UCSD-AML1 (cell line): ENCODE measurements at regions not wholly inside any gene's neighbourhood (a gene's known extent, or its start where the extent isn't known, plus 50 kb on each side); places are given as distances from the start of the nearest gene placed in this dataset.

Experiments used
- DNase-seq: peaks from one replicate; lab custom pipeline; 2025; ENCODE audit not compliant: unreplicated experiment; lab: John Stamatoyannopoulos, UW

GRCh38 chr1:5661196-5662085 lies 330.8 kb downstream of the NPHP4 start:
- no peak for DNase-seq

- no peak for DNase-seq
Measured at GRCh38 chr1:5660141-5660935, 331.9 kb downstream of the NPHP4 start.

- no peak for DNase-seq
Measured at GRCh38 chr1:5659606-5660005, 332.6 kb downstream of the NPHP4 start.

GRCh38 chr1:5658340-5659316 lies 333.6 kb downstream of the NPHP4 start:
- DNase-seq = no peak

- no peak for DNase-seq
Measured at GRCh38 chr1:5651964-5652821, 340.0 kb downstream of the NPHP4 start.

- DNase-seq = no peak
Measured at GRCh38 chr1:5651473-5651872, 340.8 kb downstream of the NPHP4 start.

- no peak for DNase-seq
Measured at GRCh38 chr1:5651027-5651410, 341.2 kb downstream of the NPHP4 start.

- no peak for DNase-seq
Measured at GRCh38 chr1:5650283-5651026, 341.8 kb downstream of the NPHP4 start.

GRCh38 chr1:5649795-5650194 lies 342.4 kb downstream of the NPHP4 start:
- DNase-seq = no peak

GRCh38 chr1:5649166-5649551 lies 343.1 kb downstream of the NPHP4 start:
- DNase-seq = no peak

GRCh38 chr1:5648410-5649165 lies 343.6 kb downstream of the NPHP4 start:
- no peak for DNase-seq

- DNase-seq = no peak
Measured at GRCh38 chr1:5647234-5647633, 345.0 kb downstream of the NPHP4 start.

GRCh38 chr1:5646486-5647149 lies 345.6 kb downstream of the NPHP4 start:
- DNase-seq = no peak

- DNase-seq = no peak
Measured at GRCh38 chr1:5645929-5646328, 346.3 kb downstream of the NPHP4 start.

GRCh38 chr1:5645135-5645399 lies 347.2 kb downstream of the NPHP4 start:
- no peak for DNase-seq

GRCh38 chr1:5644281-5645134 lies 347.7 kb downstream of the NPHP4 start:
- no peak for DNase-seq

GRCh38 chr1:5643360-5644107 lies 348.7 kb downstream of the NPHP4 start:
- DNase-seq = no peak
